GM23338 (cell line): ENCODE measurements at regions not wholly inside any gene's neighbourhood (a gene's known extent, or its start where the extent isn't known, plus 50 kb on each side); places are given as distances from the start of the nearest gene placed in this dataset.

ENCODE experiments used
- ATAC-seq: fragments of 200-7000 bp; cut with Tn5 transposase; 3 replicates; pipeline ENCODE4 v1.9.1; 2020
- DNase-seq: peaks from one replicate; pipeline ENCODE4 v3.0.0-alpha.2; 2015; ENCODE audit warnings: low spot score
- H2AFZ ChIP-seq: fragments of 200-600 bp; sonication (generic); 2 replicates; pipeline ENCODE4 v1.8.0; 2016; ENCODE audit warnings: antibody characterized with exemption, mild to moderate bottlenecking, moderate library complexity
- H3F3A ChIP-seq: fragments of 200-600 bp; sonication (generic); replicated peaks from 2 replicates; pipeline ENCODE4 v1.8.0; 2017; ENCODE audit warnings: antibody characterized with exemption, mixed run types, low read depth
- H3K27ac ChIP-seq: fragments of 200-600 bp; sonication (generic); 2 replicates; pipeline ENCODE4 v1.6.1; 2016; ENCODE audit warnings: low read depth
- H3K27me3 ChIP-seq: fragments of 200-600 bp; sonication (generic); 2 replicates; pipeline ENCODE4 v1.8.0; 2016; ENCODE audit warnings: mild to moderate bottlenecking, mixed run types, moderate library complexity; ENCODE audit not compliant: insufficient read depth
- H3K36me3 ChIP-seq: fragments of 200-600 bp; sonication (generic); 2 replicates; pipeline ENCODE4 v1.8.0; 2016; ENCODE audit warnings: mild to moderate bottlenecking; ENCODE audit not compliant: insufficient read depth
- H3K4me1 ChIP-seq: fragments of 200-600 bp; sonication (generic); 2 replicates; pipeline ENCODE4 v1.8.0; 2016; ENCODE audit warnings: mild to moderate bottlenecking, moderate library complexity; ENCODE audit not compliant: insufficient read depth
- H3K4me2 ChIP-seq: fragments of 200-600 bp; sonication (generic); 2 replicates; pipeline ENCODE4 v1.7.1; 2017; ENCODE audit warnings: mixed run types
- H3K4me3 ChIP-seq: fragments of 200-600 bp; sonication (generic); 2 replicates; pipeline ENCODE4 v1.6.1; 2016; ENCODE audit warnings: mixed run types
- H3K79me2 ChIP-seq: fragments of 200-600 bp; sonication (generic); replicated peaks from 2 replicates; pipeline ENCODE4 v1.8.0; 2017; ENCODE audit warnings: mild to moderate bottlenecking; ENCODE audit not compliant: insufficient read depth
- H3K9me2 ChIP-seq: fragments of 200-600 bp; sonication (generic); 2 replicates; pipeline ENCODE4 v1.8.0; 2017; ENCODE audit not compliant: insufficient read depth
- H4K20me1 ChIP-seq: fragments of 200-600 bp; sonication (generic); replicated peaks from 2 replicates; pipeline ENCODE4 v1.8.0; 2017; ENCODE audit warnings: mild to moderate bottlenecking; ENCODE audit not compliant: insufficient read depth
- H3K27ac Mint-ChIP-seq: 2 replicates; pipeline ENCODE4 v1.8.0; 2020; ENCODE audit warnings: inconsistent platforms, mild to moderate bottlenecking, moderate library complexity, mixed read lengths
- H3K27me3 Mint-ChIP-seq: 3 replicates; pipeline ENCODE4 v1.8.0; 2022; ENCODE audit warnings: low read depth, mild to moderate bottlenecking, moderate library complexity, mixed read lengths, inconsistent platforms; ENCODE audit not compliant: insufficient read depth, poor library complexity
- H3K36me3 Mint-ChIP-seq: 3 replicates; pipeline ENCODE4 v1.8.0; 2021; ENCODE audit warnings: low read depth, mild to moderate bottlenecking, inconsistent platforms, moderate library complexity, mixed read lengths
- H3K4me1 Mint-ChIP-seq: 3 replicates; pipeline ENCODE4 v1.8.0; 2020; ENCODE audit warnings: mild to moderate bottlenecking, inconsistent platforms, mixed read lengths
- H3K4me3 Mint-ChIP-seq: 3 replicates; pipeline ENCODE4 v1.8.0; 2021; ENCODE audit warnings: moderate library complexity, mild to moderate bottlenecking, inconsistent platforms, mixed read lengths
- H3K9me3 Mint-ChIP-seq: 3 replicates; pipeline ENCODE4 v1.8.0; 2020; ENCODE audit warnings: moderate library complexity, mild to moderate bottlenecking, inconsistent platforms, mixed read lengths
- CREB1 ChIP-seq: fragments of 250-450 bp; sonication (Bioruptor Pico); IDR thresholded peaks from 2 replicates; pipeline ENCODE4 v1.5.0; 2020; ENCODE audit warnings: low read depth, mild to moderate bottlenecking, moderate library complexity
- CTCF ChIP-seq, 2 experiments: fragments of 200-600 bp in 1 of 2; sonication (generic) in 1 of 2; conservative IDR thresholded peaks; 2 replicates each; pipeline versions ENCODE4 v1.5.1 to v1.6.1; 2016 to 2017; ENCODE audit warnings: antibody characterized with exemption in 2 of 2, low read depth in 2 of 2, mild to moderate bottlenecking in 2 of 2, moderate library complexity in 1 of 2
- ETS1 ChIP-seq: IDR thresholded peaks from 2 replicates; pipeline ENCODE4 v1.6.1; 2016; ENCODE audit warnings: antibody characterized with exemption
- EZH2 ChIP-seq: fragments of 200-600 bp; sonication (generic); IDR thresholded peaks from one replicate; pipeline ENCODE4 v1.8.0; 2017; ENCODE audit warnings: antibody characterized with exemption, mild to moderate bottlenecking, low read depth; ENCODE audit not compliant: unreplicated experiment
- EZH2phosphoT487 ChIP-seq: fragments of 200-600 bp; sonication (generic); IDR thresholded peaks from one replicate; pipeline ENCODE4 v1.8.1; 2018; ENCODE audit warnings: antibody characterized with exemption; ENCODE audit not compliant: unreplicated experiment
- JUNB ChIP-seq: IDR thresholded peaks from one replicate; pipeline ENCODE4 v1.6.1; 2016; ENCODE audit warnings: antibody characterized with exemption; ENCODE audit not compliant: unreplicated experiment
- NANOG ChIP-seq: IDR thresholded peaks from 2 replicates; pipeline ENCODE4 v1.6.1; 2016; ENCODE audit warnings: antibody characterized with exemption, borderline replicate concordance
- POLR2AphosphoS5 ChIP-seq: IDR thresholded peaks from 2 replicates; pipeline ENCODE4 v1.6.1; 2016; ENCODE audit warnings: antibody characterized with exemption, low read depth
- REST ChIP-seq: IDR thresholded peaks from one replicate; pipeline ENCODE4 v1.6.1; 2018; ENCODE audit warnings: antibody characterized with exemption; ENCODE audit not compliant: unreplicated experiment
- STAT1 ChIP-seq: IDR thresholded peaks from one replicate; pipeline ENCODE4 v1.6.1; 2016; ENCODE audit warnings: antibody characterized with exemption; ENCODE audit not compliant: unreplicated experiment
- ZNF114 ChIP-seq: fragments of 250-450 bp; sonication (Bioruptor Pico); IDR thresholded peaks from 2 replicates; pipeline ENCODE4 v1.5.0; 2020; ENCODE audit warnings: mild to moderate bottlenecking, moderate library complexity
- ZNF331 ChIP-seq: fragments of 250-450 bp; sonication (Bioruptor Pico); IDR thresholded peaks from 2 replicates; pipeline ENCODE4 v1.5.0; 2020; ENCODE audit warnings: low read depth, mild to moderate bottlenecking, moderate library complexity
- ZNF462 ChIP-seq: fragments of 250-450 bp; sonication (Bioruptor Pico); IDR thresholded peaks from 2 replicates; pipeline ENCODE4 v1.5.0; 2020; ENCODE audit warnings: mild to moderate bottlenecking, moderate library complexity

- H3K9me3 Mint-ChIP-seq, result no peaks in the 10 kb centered on the region
These were observed 85.3 kb downstream of the SPTSSA start for GRCh38 chr14:34376649-34377267.

More at GRCh38 chr14:34376649-34377267, 85.3 kb downstream of the SPTSSA start:
- no peaks in the 10 kb centered on the region for H3K9me2 ChIP-seq
- ATAC-seq (no peak), DNase-seq (no peak)
- Mint-ChIP-seq H3K36me3 (no peaks in the 10 kb centered on the region), H3K27ac (no peak overlapping the region), H3K4me1 (peaks cover 5% of the 10 kb centered on the region; the same call in 2 of the 3 replicates), H3K27me3 (no peaks in the 10 kb centered on the region), H3K4me3 (no peak overlapping the region)
- H3K36me3 ChIP-seq, result no peaks in the 10 kb centered on the region
- H3K79me2 ChIP-seq, result no peaks in the 10 kb centered on the region
- H2AFZ ChIP-seq, result no peak overlapping the region
- no peak overlapping the region for H3K4me3 ChIP-seq
- no peaks in the 10 kb centered on the region for H3F3A ChIP-seq
- no peak overlapping the region for H3K4me2 ChIP-seq
- H4K20me1 ChIP-seq, result no peaks in the 10 kb centered on the region
- no peak for TF ChIP-seq ZNF462 (CRISPR knock-in tag)
- no peak for TF ChIP-seq NANOG
- no peak for TF ChIP-seq ZNF114
- no peak for TF ChIP-seq ZNF331 (CRISPR knock-in tag)
- TF ChIP-seq CREB1 (CRISPR knock-in tag), result no peak
- no peak for TF ChIP-seq STAT1
- no peak for TF ChIP-seq EZH2phosphoT487
- TF ChIP-seq ETS1, result no peak
- no peak for TF ChIP-seq POLR2AphosphoS5
- TF ChIP-seq EZH2, result no peak
- TF ChIP-seq JUNB, result no peak
- no peak for TF ChIP-seq REST
- no peak for TF ChIP-seq CTCF (conservative IDR thresholded peaks at IDR 0.05; ENCODE audit: low read depth in 2 of 2)
- no peak overlapping the region for H3K27ac ChIP-seq
- no peaks in the 10 kb centered on the region for H3K27me3 ChIP-seq
- H3K4me1 ChIP-seq, result no peaks in the 10 kb centered on the region
